Sigmoid colon (tissue), 6 donors: ENCODE measurements at regions not wholly inside any gene's neighbourhood (a gene's known extent, or its start where the extent isn't known, plus 50 kb on each side); places are given as distances from the start of the nearest gene placed in this dataset.

ENCODE experiments used
- DNase-seq: peaks from one replicate; pipeline ENCODE4 v3.0.0-alpha.2; 2019
- H3K27ac ChIP-seq, 4 donors: fragments of 200-600 bp; sonication (generic); one replicate each; pipeline ENCODE4 v1.5.1; 2016 to 2019; ENCODE audit warnings: mild to moderate bottlenecking in 1 of 4
- H3K27me3 ChIP-seq, 3 donors: fragments of 200-600 bp; sonication (generic); one replicate each; pipeline ENCODE4 v1.5.1; 2019; ENCODE audit warnings: mild to moderate bottlenecking in 1 of 3
- H3K36me3 ChIP-seq, 4 donors: fragments of 200-600 bp; sonication (generic); one replicate each; pipeline ENCODE4 v1.5.1; 2016 to 2019
- H3K4me1 ChIP-seq, 4 donors: fragments of 200-600 bp; sonication (generic); one replicate each; pipeline ENCODE4 v1.5.1; 2017 to 2019
- H3K4me3 ChIP-seq, 4 donors: fragments of 200-600 bp; sonication (generic); one replicate each; pipeline ENCODE4 v1.5.1; 2017 to 2019; ENCODE audit warnings: mild to moderate bottlenecking in 2 of 4, moderate library complexity in 1 of 4
- H3K9me3 ChIP-seq, 4 donors: fragments of 200-600 bp in 3 of 4; sonication (generic) in 3 of 4; one replicate each; pipeline versions ENCODE4 v1.5.1 to v1.6.1; 2013 to 2019
- EP300 ChIP-seq, 4 donors: sonication (generic); formaldehyde crosslinking; IDR thresholded peaks; one replicate each; pipeline ENCODE4 v1.6.1; 2017; ENCODE audit warnings: antibody characterized with exemption in 4 of 4
- POLR2A ChIP-seq, 2 donors: fragments of 450-650 bp; IDR thresholded peaks; one replicate each; pipeline ENCODE4 v1.6.1; 2016; ENCODE audit warnings: antibody characterized with exemption in 2 of 2, mild to moderate bottlenecking in 2 of 2, moderate library complexity in 2 of 2
- POLR2AphosphoS5 ChIP-seq, 4 donors: sonication (generic); formaldehyde crosslinking; IDR thresholded peaks; one replicate each; pipeline ENCODE4 v1.6.1; 2017; ENCODE audit warnings: antibody characterized with exemption in 4 of 4
- WGBS, 2 donors: extraction: QIAGEN DNeasy Blood & Tissue Kit; methylation state at CpG; one replicate each; pipeline ENCODE4 v1.1.7; 2013; 5-methylcytosine and 5-hydroxymethylcytosine counted together
- intact Hi-C: fragments of 100-400 bp; cut with DNase I; formaldehyde crosslinking; loops from one replicate; pipeline ENCODE4 v1.15.1; 2023
- TF ChIP-seq, protein P1 (sequence below), 4 experiments: fragments of 450-650 bp in 3 of 4; fragments of 200-600 bp in 1 of 4; IDR thresholded peaks; one replicate each; pipeline ENCODE4 v1.5.1; 2016 to 2019; ENCODE audit warnings: antibody characterized with exemption in 4 of 4, mild to moderate bottlenecking in 3 of 4, moderate library complexity in 2 of 4
- donor health status: healthy with polysubstance abuse.
- donor health status: healthy.

DNA sequence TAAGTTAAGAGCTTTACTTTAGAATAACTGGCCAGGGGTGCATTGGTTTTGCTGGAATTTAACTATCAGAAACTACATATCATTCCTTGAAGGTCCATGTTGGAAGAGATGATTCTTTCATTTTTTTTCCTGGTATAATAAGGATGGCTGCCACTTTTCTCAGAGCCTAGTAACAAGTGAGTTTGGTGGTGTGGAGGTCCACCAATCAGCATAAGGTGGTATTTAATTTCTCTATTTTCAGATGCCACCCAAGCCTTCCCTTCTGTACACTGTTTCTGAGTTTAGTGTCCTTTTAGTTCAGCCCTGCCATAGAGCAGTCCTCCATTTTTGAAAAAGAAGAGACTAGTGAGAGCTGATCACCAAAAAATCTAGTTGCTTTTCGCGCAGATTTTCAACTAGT lies 386.3 kb downstream of the USP25 start:
- no peaks in the 10 kb centered on the region for H3K27me3 ChIP-seq
- WGBS, 2 donors, result 97 to 98% methylated on average over 2 of the region's 2 CpGs
- no peak for DNase-seq
- H3K36me3 ChIP-seq, result no peaks in the 10 kb centered on the region
- H3K27ac ChIP-seq, result no peak overlapping the region
- TF ChIP-seq EP300 (IDR thresholded peaks at IDR 0.05) (no peak), POLR2AphosphoS5 (IDR thresholded peaks at IDR 0.05) (no peak), POLR2A (IDR thresholded peaks at IDR 0.05) (no peak)
- TF ChIP-seq, protein P1, sequence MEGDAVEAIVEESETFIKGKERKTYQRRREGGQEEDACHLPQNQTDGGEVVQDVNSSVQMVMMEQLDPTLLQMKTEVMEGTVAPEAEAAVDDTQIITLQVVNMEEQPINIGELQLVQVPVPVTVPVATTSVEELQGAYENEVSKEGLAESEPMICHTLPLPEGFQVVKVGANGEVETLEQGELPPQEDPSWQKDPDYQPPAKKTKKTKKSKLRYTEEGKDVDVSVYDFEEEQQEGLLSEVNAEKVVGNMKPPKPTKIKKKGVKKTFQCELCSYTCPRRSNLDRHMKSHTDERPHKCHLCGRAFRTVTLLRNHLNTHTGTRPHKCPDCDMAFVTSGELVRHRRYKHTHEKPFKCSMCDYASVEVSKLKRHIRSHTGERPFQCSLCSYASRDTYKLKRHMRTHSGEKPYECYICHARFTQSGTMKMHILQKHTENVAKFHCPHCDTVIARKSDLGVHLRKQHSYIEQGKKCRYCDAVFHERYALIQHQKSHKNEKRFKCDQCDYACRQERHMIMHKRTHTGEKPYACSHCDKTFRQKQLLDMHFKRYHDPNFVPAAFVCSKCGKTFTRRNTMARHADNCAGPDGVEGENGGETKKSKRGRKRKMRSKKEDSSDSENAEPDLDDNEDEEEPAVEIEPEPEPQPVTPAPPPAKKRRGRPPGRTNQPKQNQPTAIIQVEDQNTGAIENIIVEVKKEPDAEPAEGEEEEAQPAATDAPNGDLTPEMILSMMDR (IDR thresholded peaks at IDR 0.05), result no peak
- peaks cover 0 to 17% (median 2%) of the 10 kb centered on the region in 4 donors for H3K4me1 ChIP-seq
- intact Hi-C loops, result no loop called here
- no peak overlapping the region for H3K4me3 ChIP-seq
- H3K9me3 ChIP-seq, result no peaks in the 10 kb centered on the region

DNA sequence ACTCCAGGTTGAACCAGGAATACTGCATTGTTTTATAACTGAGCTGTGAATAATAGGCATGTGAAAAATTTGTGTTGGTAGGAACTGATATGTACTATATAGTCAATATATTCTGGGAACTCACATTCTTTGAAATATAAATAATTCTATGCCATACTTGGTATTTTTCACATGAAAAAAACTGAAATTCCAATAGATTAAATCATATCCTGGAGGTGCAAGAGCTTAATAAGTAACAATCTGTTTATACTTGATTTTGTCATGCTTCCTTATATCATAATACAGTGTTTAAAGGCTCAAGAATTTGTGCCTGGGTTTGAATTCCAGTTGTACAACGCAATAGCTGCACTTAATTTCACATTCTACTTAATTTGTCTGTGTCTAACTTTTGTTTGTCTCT lies 387.0 kb downstream of the USP25 start:
- Histone ChIP-seq H3K9me3 (no peaks in the 10 kb centered on the region), H3K36me3 (no peaks in the 10 kb centered on the region), H3K27ac (peak overlapping the region in 3 of 4 donors; percentile 37 to 50 (median 47)), H3K4me1 (peaks cover 0 to 17% (median 2%) of the 10 kb centered on the region in 4 donors), H3K4me3 (no peak overlapping the region), H3K27me3 (no peaks in the 10 kb centered on the region)
- no peak for DNase-seq
- intact Hi-C loops, result no loop called here
- WGBS, 2 donors, result 22 to 69% methylated on average over 1 of the region's 1 CpG
- TF ChIP-seq EP300 (IDR thresholded peaks at IDR 0.05) (no peak), POLR2AphosphoS5 (IDR thresholded peaks at IDR 0.05) (no peak), POLR2A (IDR thresholded peaks at IDR 0.05) (no peak)
- TF ChIP-seq, protein P1 (IDR thresholded peaks at IDR 0.05), result no peak

DNA sequence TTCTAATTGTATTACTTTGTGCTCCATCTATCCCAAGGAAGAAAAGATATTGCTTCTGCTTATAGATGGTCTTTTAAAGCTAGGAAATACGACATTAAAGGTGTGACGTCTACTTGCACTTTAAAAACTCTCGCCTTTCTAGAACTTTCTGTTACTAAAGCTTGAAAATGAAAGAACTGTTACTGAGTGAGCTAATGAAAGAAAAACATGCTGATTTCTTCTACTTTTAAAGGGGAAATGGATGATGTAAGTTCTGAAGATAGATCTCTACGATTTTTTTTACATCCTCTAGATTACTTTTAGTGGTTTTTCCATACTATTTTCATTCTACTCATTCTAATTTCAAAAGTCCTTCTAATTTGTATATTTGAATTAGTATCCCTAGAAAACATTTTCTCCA lies 387.5 kb downstream of the USP25 start:
- TF ChIP-seq POLR2A (IDR thresholded peaks at IDR 0.05) (no peak), POLR2AphosphoS5 (IDR thresholded peaks at IDR 0.05) (no peak), EP300 (IDR thresholded peaks at IDR 0.05) (no peak)
- TF ChIP-seq, protein P1 (IDR thresholded peaks at IDR 0.05), result no peak
- H3K27me3 ChIP-seq, result no peaks in the 10 kb centered on the region
- no peak for DNase-seq
- H3K9me3 ChIP-seq, result no peaks in the 10 kb centered on the region
- H3K36me3 ChIP-seq, result no peaks in the 10 kb centered on the region
- WGBS, 2 donors, result 66 to 79% methylated on average over 4 of the region's 4 CpGs
- peak overlapping the region in 1 of 4 donors; percentile 8 for H3K4me3 ChIP-seq
- H3K4me1 ChIP-seq, result peaks cover 0 to 17% (median 2%) of the 10 kb centered on the region in 4 donors
- intact Hi-C loops, result no loop called here
- H3K27ac ChIP-seq, result peak overlapping the region; percentile 33 to 50 (median 42)

DNA sequence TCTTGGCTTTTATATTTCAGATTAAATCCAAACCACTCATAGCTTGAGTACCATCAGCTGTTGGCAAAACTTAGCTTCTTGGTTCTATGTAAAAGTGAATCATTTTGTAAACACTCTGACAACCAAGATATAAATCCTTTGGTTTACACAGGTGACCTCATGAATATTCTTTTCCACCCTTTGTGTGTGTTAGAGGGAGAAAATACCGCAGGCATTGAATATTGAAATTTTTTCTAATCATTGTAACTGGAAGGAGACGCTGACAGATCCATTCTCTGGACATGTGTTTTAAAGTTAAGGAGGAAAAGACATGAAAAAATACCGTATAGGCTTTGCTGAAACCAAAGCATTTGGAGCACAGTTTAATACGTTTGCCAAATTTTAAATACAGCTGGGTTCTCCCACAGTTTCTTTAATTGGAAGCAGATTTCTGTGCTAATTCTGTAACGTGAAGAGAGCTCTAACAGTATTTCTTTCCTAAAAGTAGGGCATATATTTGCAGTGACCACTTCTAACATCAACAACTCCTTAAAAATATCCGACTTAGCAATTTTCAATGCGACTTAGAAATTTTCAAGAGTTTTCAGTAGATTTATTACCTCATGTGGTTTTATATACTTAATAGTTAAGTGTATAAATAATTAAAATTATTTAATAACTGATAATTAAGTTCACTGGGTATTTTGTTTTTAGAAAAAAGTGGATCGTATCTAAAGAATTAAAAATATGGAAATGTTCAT lies 388.2 kb downstream of the USP25 start:
- Histone ChIP-seq H3K4me1 (peaks cover 0 to 17% (median 2%) of the 10 kb centered on the region in 4 donors), H3K9me3 (peaks cover 0 to 3% (median 0%) of the 10 kb centered on the region in 4 donors), H3K27ac (peak overlapping the region; percentile 33 to 50 (median 42)), H3K4me3 (peak overlapping the region in 2 of 4 donors; percentile 8 to 24), H3K36me3 (no peaks in the 10 kb centered on the region), H3K27me3 (no peaks in the 10 kb centered on the region)
- intact Hi-C loops, result no loop called here
- DNase-seq, result no peak
- no peak for TF ChIP-seq POLR2AphosphoS5 (IDR thresholded peaks at IDR 0.05)
- TF ChIP-seq EP300 (IDR thresholded peaks at IDR 0.05), result no peak
- TF ChIP-seq, protein P1 (IDR thresholded peaks at IDR 0.05), result no peak
- no peak for TF ChIP-seq POLR2A (IDR thresholded peaks at IDR 0.05)
- 76 to 77% methylated on average over 8 of the region's 8 CpGs for WGBS, 2 donors
